Inflammatory macrophage treated with lipopolysaccharide for 4 hours (primary cell): ENCODE measurements at regions not wholly inside any gene's neighbourhood (a gene's known extent, or its start where the extent isn't known, plus 50 kb on each side); places are given as distances from the start of the nearest gene placed in this dataset.
"Not testable (repeated sequence)": the region's sequence is repeated elsewhere in the genome, so short reads cannot be mapped to it uniquely, and the experiment has no call there.

Source experiments
- DNase-seq: peaks from one replicate; pipeline ENCODE4 v3.0.0-alpha.2; 2020

- no peak for DNase-seq
These were observed 148.1 kb downstream of the TRIML1 start for GRCh38 chr4:188287169-188287894.

GRCh38 chr4:188289531-188290125 is 150.4 kb downstream of the TRIML1 start:
- DNase-seq: no peak

GRCh38 chr4:188295899-188296298 is 156.7 kb downstream of the TRIML1 start:
- no peak for DNase-seq

DNA sequence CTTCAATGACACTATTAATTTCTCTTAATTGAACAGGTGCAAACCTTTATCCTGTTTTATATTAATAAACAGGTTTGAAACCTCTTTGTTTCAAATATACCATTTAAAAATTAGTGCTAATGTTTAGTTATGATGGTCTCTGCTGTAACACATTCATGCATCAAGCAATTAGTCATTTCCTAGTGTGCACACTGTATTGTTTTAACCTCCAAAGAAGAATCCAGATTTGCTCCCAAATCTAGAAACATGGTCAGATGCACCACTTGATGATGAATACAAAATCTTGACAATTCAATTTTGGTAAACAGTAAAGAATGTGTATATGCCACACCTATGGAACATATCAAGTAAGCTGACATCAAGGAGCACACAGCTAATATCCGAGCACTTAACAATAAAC is 157.1 kb downstream of the TRIML1 start:
- DNase-seq: no peak

DNA sequence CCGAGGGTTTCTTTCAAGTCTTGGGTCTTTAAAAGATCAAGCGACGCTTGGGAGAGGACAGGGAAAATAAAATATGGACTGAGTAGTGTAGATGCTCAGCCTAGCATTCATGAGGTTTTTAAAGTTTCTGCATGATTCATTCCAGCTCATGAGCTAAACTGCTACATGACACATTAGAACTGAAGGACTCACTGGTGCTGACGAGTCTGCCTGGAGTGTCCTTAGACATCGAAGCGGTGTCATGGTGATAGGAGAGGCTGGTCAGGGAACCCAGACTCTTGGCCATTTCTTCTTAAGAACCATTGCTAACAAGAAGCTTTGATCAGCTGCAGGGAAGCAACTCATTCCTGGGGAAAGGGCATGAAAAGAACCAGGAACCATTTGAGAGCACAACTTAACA is 158.6 kb downstream of the TRIML1 start:
- DNase-seq: no peak

- no peak for DNase-seq
These were observed 159.9 kb downstream of the TRIML1 start for GRCh38 chr4:188299161-188299560.

DNA sequence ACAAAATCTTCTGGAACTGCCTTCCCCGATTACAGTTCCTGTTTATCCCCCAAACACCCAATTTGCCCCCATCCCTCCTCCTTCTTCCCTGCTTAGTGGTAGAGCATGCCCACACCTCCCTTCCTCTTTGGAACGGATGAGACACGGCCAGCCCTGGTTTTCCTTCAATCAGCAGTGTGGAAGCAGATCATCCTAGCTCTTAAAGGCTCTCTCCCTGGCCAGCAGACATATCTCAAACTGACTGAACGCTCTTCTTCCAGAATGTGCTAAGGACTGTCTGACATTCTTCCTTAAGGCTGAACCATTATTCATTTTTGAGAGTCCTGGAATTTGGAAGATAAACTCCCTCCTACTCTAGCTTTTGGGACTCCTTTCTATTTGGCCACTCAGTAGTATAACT is 161.1 kb downstream of the TRIML1 start:
- DNase-seq: no peak

DNA sequence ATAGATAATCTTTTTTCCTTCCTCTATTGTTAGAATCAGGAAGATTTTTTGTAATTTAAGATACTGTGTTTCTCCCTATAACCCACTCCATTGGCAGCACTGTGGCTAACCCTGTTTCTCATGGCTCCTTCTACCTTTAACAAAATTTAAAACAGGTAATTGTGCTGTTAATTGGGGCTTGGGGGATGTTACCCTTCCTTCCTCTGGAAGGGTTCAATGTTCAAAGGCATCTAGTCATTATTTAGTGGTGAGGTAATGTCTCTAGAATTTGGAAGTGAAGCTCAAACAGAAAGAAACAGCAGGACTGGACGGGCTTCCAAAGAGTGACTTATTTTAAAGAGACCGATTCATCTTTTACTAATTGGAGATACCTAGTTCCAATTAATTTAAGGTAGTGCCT is 166.4 kb downstream of the TRIML1 start:
- no peak for DNase-seq

DNA sequence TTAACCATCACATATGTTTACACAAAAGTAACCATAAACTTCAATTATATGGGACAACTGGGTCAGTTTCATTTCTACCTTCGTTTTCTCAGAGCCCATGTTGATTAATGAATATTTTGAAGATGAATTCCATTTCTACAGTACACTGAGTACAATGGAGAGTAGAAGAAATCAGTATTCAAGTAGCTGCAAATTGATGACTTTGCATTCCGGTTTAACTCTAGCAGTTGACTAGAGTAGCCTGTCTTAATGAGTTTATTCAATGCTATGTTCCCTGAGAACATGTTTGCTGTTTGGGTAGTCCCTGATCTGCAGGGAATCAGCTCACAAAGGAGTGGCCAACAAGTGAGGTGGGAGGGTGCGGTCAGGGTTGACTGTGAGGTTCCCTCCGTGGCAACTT is 168.3 kb downstream of the TRIML1 start:
- no peak for DNase-seq

GRCh38 chr4:188308142-188308541 is 168.9 kb downstream of the TRIML1 start:
- DNase-seq: no peak

GRCh38 chr4:188316391-188316790 is 177.2 kb downstream of the TRIML1 start:
- DNase-seq: no peak

GRCh38 chr4:188328966-188329365 is 189.7 kb downstream of the TRIML1 start:
- no peak for DNase-seq

DNA sequence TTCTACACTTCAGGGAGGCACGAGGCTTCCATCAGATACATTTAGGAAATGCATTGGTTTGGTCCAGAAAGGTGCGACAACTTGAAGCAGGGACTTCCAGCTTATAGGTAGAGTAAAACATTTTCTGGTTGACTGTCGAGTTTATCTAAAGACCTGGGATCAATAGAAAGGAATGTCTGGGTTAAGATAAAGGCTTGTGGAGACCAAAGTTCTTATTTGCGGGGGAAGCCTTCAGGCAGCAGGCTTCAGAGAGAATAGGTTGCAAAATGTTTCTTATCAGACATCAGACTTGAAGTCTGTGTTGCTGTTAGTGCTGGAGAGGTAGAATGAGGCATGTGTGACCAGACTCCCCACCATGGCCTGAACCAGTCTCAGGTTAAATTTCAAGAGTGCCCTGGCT is 190.3 kb downstream of the TRIML1 start:
- DNase-seq: no peak

DNA sequence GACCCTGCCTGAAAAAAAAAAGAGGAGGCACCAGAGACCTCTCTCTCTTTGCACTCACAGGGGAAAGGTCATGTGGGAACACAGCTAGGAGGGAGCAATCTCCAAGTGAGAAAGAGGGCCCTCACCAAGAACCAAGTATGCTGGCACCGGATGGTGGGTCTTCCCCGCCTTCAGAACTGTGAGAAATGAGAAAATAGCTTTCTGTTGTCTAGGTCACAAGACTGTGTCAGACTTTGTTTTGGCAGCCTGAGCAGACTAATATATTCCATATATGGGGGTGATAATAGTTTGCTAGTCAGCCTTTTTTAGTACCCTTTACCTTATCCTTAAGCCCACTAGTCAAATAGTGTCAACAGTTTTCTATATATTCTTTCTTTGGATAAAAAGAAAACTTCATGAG is 193.0 kb downstream of the TRIML1 start:
- DNase-seq: no peak

- DNase-seq: no peak
These were observed 197.7 kb downstream of the TRIML1 start for GRCh38 chr4:188336891-188337290.

DNA sequence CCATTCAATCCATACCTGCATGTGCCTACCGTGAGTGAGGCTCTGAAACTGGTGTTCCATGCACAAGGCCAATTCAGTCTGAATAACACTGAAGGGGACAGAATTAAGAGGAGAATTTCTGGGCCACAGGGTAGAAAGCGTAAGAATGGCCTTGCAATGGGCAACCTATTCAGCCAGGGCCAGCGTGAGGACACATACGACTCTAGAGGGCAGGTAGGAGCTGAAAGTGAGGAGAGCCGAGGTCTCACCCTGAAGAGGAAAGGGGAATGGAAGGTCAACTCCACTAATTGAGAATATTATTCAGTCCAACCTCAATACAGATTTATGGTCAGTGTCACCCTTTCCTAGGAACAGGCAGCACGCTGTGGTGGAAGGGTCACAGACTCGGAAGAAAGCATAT is 202.2 kb downstream of the TRIML1 start:
- no peak for DNase-seq

DNA sequence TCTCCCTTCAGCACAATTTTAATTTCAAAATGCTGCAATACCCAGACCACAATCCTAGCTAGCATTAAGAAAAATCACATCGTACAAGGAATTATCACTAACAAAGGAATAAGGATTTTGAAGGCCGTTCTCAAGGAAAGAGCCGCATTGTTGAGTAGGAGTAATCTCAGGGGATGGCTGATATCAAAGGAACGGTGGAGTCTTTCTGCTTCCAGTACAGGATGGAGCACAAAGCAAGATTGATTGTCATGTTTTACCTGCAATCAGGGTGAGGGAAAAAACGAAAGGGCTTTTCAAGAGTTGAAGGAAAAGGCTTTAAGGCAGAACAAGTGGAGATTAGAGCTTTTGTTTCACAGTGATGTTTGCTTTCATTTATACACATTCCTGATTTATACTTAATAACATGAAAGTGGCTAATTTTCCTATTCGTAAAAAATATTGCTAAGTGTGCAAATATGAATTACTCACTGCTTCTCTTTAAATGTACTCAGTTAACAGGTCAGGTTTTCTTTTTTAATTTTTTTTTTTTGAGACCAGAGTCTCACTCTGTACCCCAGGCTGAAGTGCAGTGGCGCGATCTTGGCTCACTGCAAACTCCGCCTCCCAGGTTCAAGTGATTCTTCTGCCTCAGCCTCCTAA is 207.0 kb downstream of the TRIML1 start:
- DNase-seq: no peak

DNA sequence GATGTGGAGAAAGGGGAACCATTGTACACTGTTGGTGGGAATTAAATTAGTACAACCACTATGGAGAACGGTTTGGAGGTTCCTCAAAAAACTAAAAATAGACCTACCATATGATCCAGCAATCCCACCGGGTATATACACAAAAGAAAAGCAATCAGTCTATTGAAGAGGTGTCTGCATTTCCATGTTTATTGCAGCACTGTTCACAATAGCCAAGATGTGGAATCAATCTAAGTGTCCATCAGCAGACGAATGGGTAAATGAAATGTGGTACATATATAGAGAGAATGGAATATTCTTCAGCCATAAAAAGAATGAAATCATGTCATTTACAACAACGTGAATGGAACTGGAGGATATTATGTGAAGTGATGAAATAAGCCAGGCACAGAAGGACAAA is 208.1 kb downstream of the TRIML1 start:
- no peak for DNase-seq

DNA sequence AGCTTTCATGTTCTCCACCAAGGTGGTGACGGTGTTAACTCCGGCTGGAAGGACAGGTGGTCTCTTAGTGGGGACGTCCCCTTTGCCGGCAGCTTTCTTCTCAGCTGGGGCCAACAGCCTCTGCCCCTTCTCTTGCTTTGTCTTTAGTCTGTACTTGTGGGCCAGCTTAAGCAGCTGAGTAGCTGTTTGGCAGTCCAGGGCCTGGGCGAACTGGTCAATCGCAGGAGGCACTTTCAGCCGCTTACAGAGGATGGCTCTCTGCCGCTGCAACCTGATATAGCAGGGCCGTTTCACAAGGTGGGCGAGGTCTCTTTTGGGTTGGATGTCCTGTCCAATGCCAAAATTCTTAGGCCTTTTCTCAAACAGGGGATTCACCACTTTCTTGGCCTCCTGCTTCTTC is 210.3 kb downstream of the TRIML1 start:
- not testable (repeated sequence) for DNase-seq

- DNase-seq: no peak
These were observed 224.0 kb downstream of the TRIML1 start for GRCh38 chr4:188363196-188363595.

- no peak for DNase-seq
These were observed 231.5 kb downstream of the TRIML1 start for GRCh38 chr4:188370777-188371176.

GRCh38 chr4:188372058-188372457 is 232.8 kb downstream of the TRIML1 start:
- DNase-seq: no peak

GRCh38 chr4:188372829-188373228 is 233.6 kb downstream of the TRIML1 start:
- DNase-seq: no peak

DNA sequence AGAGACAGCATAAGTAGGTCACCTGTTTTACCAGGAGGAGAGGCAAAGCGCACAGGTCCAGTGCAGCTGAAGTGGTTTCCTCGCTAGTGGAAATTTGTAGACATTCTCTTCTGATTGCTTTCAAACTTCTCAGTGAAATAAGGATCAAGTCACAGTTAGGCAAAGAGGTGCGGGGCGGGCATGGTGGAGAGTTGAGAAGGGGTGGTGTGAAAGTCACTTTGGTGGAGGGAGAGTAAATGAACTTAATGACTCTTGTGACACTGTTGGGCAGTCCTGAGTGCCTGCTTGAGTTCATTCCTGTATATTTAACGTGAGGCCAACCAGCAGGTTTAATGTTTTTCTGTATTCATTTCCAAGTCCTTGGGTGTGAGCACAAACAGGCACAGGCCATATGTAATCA is 235.6 kb downstream of the TRIML1 start:
- DNase-seq: no peak

DNA sequence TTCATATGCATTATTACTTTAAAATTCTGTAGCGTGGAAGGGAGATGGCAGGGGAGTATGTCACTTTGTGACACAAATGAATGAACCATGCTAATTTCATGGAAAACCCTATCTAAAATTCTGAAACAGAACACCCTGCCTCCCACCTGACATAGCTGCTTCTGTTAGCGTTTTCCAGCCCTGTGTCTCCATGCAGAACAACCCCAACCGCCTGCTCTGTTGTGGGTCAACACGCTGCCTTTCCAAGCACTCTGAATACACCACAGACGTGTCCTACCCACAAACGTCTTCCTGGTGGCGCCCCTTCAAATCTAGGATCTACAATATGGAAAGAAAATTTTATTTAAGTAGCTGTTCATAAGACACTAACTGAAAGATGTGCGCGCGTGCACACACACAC is 238.6 kb downstream of the TRIML1 start:
- DNase-seq: no peak
